OCI-LY3 (cell line): ENCODE measurements at regions not wholly inside any gene's neighbourhood (a gene's known extent, or its start where the extent isn't known, plus 50 kb on each side); places are given as distances from the start of the nearest gene placed in this dataset.

ENCODE experiments used
- H2AFZ ChIP-seq: fragments of 200-600, 300-600 bp; shearing (Covaris generic); 2 replicates; pipeline ENCODE4 v1.6.0; 2014; ENCODE audit warnings: antibody characterized with exemption, low read depth, low read length
- H3K27ac ChIP-seq: fragments of 200-600, 300-600 bp; sonication (generic); 2 replicates; pipeline ENCODE4 v1.5.1; 2014; ENCODE audit warnings: mild to moderate bottlenecking, low read length, moderate library complexity, mixed read lengths
- H3K27me3 ChIP-seq: fragments of 200-600, 300-600 bp; sonication (generic); 2 replicates; pipeline ENCODE4 v1.6.1; 2014; ENCODE audit warnings: low read depth, low read length, mixed read lengths
- H3K36me3 ChIP-seq: fragments of 200-600, 300-600 bp; sonication (generic); replicated peaks from 2 replicates; pipeline ENCODE3; 2014; ENCODE audit warnings: low read depth, low read length, mixed read lengths
- H3K4me1 ChIP-seq: fragments of 300-600, 200-600 bp; sonication (generic); 2 replicates; pipeline ENCODE4 v1.6.1; 2014; ENCODE audit warnings: low read length, mixed read lengths
- H3K4me2 ChIP-seq: fragments of 200-600, 300-600 bp; sonication (generic); 2 replicates; pipeline ENCODE4 v1.6.1; 2014; ENCODE audit warnings: low read length, mixed read lengths
- H3K4me3 ChIP-seq: fragments of 300-600, 200-600 bp; sonication (generic); 2 replicates; pipeline ENCODE4 v1.5.1; 2014; ENCODE audit warnings: antibody characterized with exemption, mild to moderate bottlenecking, low read length, moderate library complexity
- H3K79me2 ChIP-seq: fragments of 300-600, 200-600 bp; shearing (Covaris generic); 2 replicates; pipeline ENCODE4 v1.6.1; 2014; ENCODE audit warnings: mild to moderate bottlenecking, low read length, mixed read lengths
- H3K9ac ChIP-seq: fragments of 300-600, 200-600 bp; shearing (Covaris generic); 2 replicates; pipeline ENCODE4 v1.6.0; 2014; ENCODE audit warnings: mild to moderate bottlenecking, low read length, moderate library complexity
- H3K9me3 ChIP-seq: fragments of 200-600, 300-600 bp; shearing (Covaris generic); 2 replicates; pipeline ENCODE4 v1.6.1; 2014; ENCODE audit warnings: low read length, mixed read lengths; ENCODE audit not compliant: insufficient read depth
- H4K20me1 ChIP-seq: fragments of 200-600, 300-600 bp; sonication (generic); 2 replicates; pipeline ENCODE4 v1.6.1; 2016; ENCODE audit warnings: low read length, mixed read lengths; ENCODE audit not compliant: insufficient read depth
- EZH2phosphoT487 ChIP-seq: fragments of 200-600 bp; shearing (Covaris generic); IDR thresholded peaks from 2 replicates; pipeline ENCODE4 v1.6.1; 2018; ENCODE audit warnings: antibody characterized with exemption, mixed run types, low read depth
- TF ChIP-seq, protein P1 (sequence below): fragments of 200-600, 300-600 bp; sonication (generic); IDR thresholded peaks from 2 replicates; pipeline ENCODE4 v1.5.1; 2014; ENCODE audit warnings: antibody characterized with exemption, low read length, low read depth

DNA sequence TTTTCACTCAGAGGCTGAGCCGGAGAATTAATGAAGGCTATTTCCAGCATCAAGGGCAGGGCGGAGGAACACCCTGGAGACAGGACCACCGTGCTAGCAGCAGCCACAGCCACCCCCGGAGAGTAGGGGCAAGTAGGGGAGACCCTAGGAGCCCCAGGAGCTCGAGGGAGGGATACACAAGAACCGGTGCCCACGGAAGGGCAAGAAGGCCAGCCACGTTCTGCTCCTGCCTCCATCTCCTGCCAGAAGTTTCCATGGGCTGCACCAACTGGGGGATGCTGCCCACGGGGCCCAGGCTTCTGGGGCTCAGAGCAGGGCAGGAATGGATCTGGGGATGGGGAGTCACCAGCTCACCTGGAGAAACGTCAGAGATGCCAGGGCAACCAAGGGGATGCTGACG, 626.8 kb downstream of the TBC1D22A start:
- no peak overlapping the region for H3K4me3 ChIP-seq
- H2AFZ ChIP-seq: no peak overlapping the region
- H3K36me3 ChIP-seq: no peaks in the 10 kb centered on the region
- TF ChIP-seq, protein P1, sequence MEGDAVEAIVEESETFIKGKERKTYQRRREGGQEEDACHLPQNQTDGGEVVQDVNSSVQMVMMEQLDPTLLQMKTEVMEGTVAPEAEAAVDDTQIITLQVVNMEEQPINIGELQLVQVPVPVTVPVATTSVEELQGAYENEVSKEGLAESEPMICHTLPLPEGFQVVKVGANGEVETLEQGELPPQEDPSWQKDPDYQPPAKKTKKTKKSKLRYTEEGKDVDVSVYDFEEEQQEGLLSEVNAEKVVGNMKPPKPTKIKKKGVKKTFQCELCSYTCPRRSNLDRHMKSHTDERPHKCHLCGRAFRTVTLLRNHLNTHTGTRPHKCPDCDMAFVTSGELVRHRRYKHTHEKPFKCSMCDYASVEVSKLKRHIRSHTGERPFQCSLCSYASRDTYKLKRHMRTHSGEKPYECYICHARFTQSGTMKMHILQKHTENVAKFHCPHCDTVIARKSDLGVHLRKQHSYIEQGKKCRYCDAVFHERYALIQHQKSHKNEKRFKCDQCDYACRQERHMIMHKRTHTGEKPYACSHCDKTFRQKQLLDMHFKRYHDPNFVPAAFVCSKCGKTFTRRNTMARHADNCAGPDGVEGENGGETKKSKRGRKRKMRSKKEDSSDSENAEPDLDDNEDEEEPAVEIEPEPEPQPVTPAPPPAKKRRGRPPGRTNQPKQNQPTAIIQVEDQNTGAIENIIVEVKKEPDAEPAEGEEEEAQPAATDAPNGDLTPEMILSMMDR: no peak
- no peak for TF ChIP-seq EZH2phosphoT487
- H3K4me1 ChIP-seq: no peaks in the 10 kb centered on the region
- H4K20me1 ChIP-seq: no peaks in the 10 kb centered on the region
- no peak overlapping the region for H3K27ac ChIP-seq
- H3K9ac ChIP-seq: no peak overlapping the region
- H3K9me3 ChIP-seq: no peaks in the 10 kb centered on the region
- H3K79me2 ChIP-seq: no peaks in the 10 kb centered on the region
- H3K4me2 ChIP-seq: no peak overlapping the region
- peaks cover 11% of the 10 kb centered on the region; the same call in 1 of the 2 replicates for H3K27me3 ChIP-seq

DNA sequence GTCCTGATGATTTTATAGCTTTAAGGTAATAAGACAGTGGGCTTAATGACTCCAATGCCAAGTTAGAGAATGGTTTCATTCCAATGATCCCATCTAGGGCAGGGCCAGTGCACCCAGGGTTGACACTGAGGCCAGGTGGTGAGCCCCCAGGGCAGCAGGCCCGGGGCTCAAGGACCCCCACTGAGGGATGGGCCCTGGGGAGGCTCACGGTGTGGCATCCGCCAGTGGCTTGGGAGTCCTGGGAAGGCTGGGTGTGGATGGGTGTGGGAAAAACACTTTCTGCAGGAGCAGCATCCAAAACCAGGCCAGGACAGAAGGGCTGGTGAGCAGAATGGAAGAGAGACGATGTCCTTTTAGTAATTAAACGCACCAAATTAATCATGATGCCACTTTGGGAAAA, 626.3 kb downstream of the TBC1D22A start:
- Histone ChIP-seq H3K36me3 (no peaks in the 10 kb centered on the region), H3K9ac (no peak overlapping the region)

DNA sequence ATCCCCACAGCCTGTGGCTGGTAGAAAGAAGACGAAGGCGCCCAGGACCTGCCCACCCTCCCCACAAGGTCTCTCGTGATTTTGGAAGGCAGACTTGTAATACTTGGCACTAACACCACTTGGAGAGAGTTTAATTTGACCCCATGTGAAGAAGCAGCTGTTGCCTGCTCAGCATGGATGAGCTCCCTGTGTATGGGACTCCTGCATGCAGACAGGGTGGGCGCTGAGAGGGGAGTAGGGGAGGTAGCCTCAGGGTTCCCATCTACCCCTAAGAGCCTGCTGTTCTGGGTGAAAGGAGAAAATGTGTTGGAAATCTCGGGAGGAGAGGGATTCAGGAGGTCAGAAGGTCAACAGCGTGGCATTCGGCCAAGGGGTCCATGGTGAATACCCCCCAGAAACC, 625.9 kb downstream of the TBC1D22A start:
- Histone ChIP-seq H3K4me2 (no peak overlapping the region), H3K9me3 (no peaks in the 10 kb centered on the region), H3K4me3 (no peak overlapping the region), H3K36me3 (no peaks in the 10 kb centered on the region), H3K79me2 (no peaks in the 10 kb centered on the region), H3K27ac (no peak overlapping the region), H3K9ac (no peak overlapping the region), H3K27me3 (peaks cover 12% of the 10 kb centered on the region; the same call in 1 of the 2 replicates), H3K4me1 (no peaks in the 10 kb centered on the region), H4K20me1 (no peaks in the 10 kb centered on the region), H2AFZ (no peak overlapping the region)
- TF ChIP-seq, protein P1: no peak
- TF ChIP-seq EZH2phosphoT487: no peak

More for the DNA sequence above, 626.3 kb downstream of the TBC1D22A start:
- no peaks in the 10 kb centered on the region for H4K20me1 ChIP-seq
- peaks cover 11% of the 10 kb centered on the region; the same call in 1 of the 2 replicates for H3K27me3 ChIP-seq
- no peak overlapping the region for H3K4me3 ChIP-seq
- TF ChIP-seq, protein P1: no peak
- no peak for TF ChIP-seq EZH2phosphoT487
- H3K4me2 ChIP-seq: no peak overlapping the region
- no peaks in the 10 kb centered on the region for H3K4me1 ChIP-seq
- H3K27ac ChIP-seq: no peak overlapping the region
- no peaks in the 10 kb centered on the region for H3K9me3 ChIP-seq
- H2AFZ ChIP-seq: no peak overlapping the region
- no peaks in the 10 kb centered on the region for H3K79me2 ChIP-seq

DNA sequence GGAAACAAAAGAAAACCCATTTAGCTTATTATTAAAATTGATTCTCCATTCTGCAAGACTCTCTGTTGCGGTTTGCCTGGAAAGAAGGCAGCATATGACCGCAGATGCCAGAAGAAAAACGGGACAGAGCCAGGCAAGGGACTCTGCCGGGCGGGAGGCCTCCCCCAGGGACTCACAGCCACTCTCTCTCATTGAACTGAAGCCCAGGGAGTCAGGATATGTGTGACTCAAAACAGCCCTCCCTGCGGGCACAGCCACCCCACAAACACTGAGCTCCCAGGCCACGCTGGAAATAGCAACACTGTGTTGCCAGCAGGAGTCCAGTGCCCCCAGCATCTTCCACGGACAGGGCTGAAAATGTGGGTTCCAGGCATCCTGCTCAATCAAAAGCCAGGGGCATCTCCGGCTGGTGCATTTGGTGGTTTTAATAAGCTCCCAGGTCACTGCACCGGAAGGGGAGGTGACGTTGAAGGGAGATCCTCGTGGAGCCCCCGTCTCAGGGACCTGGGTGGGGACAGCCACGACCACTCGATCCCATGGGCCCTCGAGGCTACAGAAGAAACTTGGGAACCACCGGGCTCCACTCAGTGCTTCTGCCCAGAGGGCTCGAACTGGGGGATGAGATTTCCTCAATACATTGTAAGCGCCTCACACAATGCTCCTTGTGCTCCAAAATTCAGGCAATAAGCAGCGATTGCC, 624.5 kb downstream of the TBC1D22A start:
- Histone ChIP-seq H3K27ac (no peak overlapping the region), H3K79me2 (no peaks in the 10 kb centered on the region), H3K9ac (no peak overlapping the region), H3K36me3 (no peaks in the 10 kb centered on the region), H4K20me1 (no peaks in the 10 kb centered on the region), H2AFZ (no peak overlapping the region), H3K27me3 (peaks cover 14% of the 10 kb centered on the region; the same call in 1 of the 2 replicates), H3K4me1 (no peaks in the 10 kb centered on the region), H3K9me3 (no peaks in the 10 kb centered on the region), H3K4me2 (no peak overlapping the region), H3K4me3 (no peak overlapping the region)
- no peak for TF ChIP-seq EZH2phosphoT487
- TF ChIP-seq, protein P1: no peak
